Stimulated activated effector memory CD8-positive, alpha-beta T cell treated with anti-CD3 and anti-CD28 coated beads, Interleukin-12 subunit alpha, Interleukin-12 subunit beta, amount 100 ng/mL, for 72 hours (primary cell): ENCODE measurements at regions not wholly inside any gene's neighbourhood (a gene's known extent, or its start where the extent isn't known, plus 50 kb on each side); places are given as distances from the start of the nearest gene placed in this dataset.

ENCODE experiments used
- ATAC-seq: fragments of 150-1000 bp; cut with Tn5 transposase; 2 replicates; pipeline ENCODE4 v1.10.0; 2021
- DNase-seq, 2 donors: peaks; one replicate each; pipeline ENCODE4 v3.0.0; 2021 to 2022; ENCODE audit warnings: low spot score in 2 of 2
- H3K27ac Mint-ChIP-seq: one replicate; pipeline ENCODE4 v1.8.0; 2022; ENCODE audit warnings: mild to moderate bottlenecking, mixed read lengths
- H3K36me3 Mint-ChIP-seq: one replicate; pipeline ENCODE4 v1.8.0; 2022; ENCODE audit warnings: mild to moderate bottlenecking, mixed read lengths
- H3K4me1 Mint-ChIP-seq: one replicate; pipeline ENCODE4 v1.8.0; 2022; ENCODE audit warnings: mixed read lengths
- H3K4me3 Mint-ChIP-seq: one replicate; pipeline ENCODE4 v1.8.0; 2022; ENCODE audit warnings: mild to moderate bottlenecking, mixed read lengths
- H3K9me3 Mint-ChIP-seq: one replicate; pipeline ENCODE4 v1.8.0; 2022; ENCODE audit warnings: mixed read lengths

DNA sequence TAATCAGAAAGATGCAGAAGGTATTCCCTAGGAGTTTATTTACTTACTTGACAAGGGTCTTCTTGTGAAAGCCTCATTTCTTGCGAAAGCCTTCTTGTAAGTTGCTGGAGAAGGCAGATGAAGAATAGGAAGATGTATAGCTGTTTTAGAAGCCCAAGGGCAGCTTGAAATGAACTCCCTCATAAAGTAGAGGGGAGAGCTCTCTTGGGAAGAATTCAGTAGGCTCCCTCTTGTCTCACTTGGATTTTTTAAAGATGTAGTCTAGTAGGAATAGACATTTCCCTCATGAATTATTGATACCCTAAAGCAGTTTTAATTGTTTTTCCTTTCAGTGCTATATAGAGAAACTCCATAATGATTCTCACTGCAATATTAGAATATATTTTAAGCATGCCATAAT, 639.2 kb upstream of the CXADR start:
- no peaks in the 10 kb centered on the region for H3K4me1 Mint-ChIP-seq
- DNase-seq (no peak), ATAC-seq (no peak)
- peaks cover 3% of the 10 kb centered on the region for H3K9me3 Mint-ChIP-seq
- H3K27ac Mint-ChIP-seq: no peak overlapping the region
- H3K4me3 Mint-ChIP-seq: no peak overlapping the region
- H3K36me3 Mint-ChIP-seq: no peaks in the 10 kb centered on the region

DNA sequence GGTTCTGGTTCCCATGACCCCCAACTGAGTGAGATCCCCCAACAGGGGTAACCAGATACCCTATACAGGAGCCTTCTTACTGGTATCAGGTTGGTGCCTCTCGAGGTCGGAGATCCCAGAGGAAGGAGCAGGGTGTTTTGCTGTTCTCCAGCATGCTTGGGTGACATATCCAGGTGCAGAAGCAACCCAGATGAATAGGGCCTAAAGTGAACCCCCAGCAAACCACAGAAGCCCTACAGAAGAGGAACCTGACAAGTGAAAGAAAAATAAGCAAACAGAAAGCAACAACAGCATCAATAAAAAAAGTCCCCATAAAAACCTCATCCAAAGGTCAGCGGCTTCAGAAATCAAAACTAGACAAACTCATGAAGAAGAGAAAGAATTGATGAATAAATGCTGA, 633.4 kb upstream of the CXADR start:
- Mint-ChIP-seq H3K4me1 (no peaks in the 10 kb centered on the region), H3K36me3 (no peaks in the 10 kb centered on the region), H3K27ac (no peak overlapping the region), H3K4me3 (no peak overlapping the region), H3K9me3 (peaks cover 23% of the 10 kb centered on the region)
- ATAC-seq: no peak
- no peak for DNase-seq

DNA sequence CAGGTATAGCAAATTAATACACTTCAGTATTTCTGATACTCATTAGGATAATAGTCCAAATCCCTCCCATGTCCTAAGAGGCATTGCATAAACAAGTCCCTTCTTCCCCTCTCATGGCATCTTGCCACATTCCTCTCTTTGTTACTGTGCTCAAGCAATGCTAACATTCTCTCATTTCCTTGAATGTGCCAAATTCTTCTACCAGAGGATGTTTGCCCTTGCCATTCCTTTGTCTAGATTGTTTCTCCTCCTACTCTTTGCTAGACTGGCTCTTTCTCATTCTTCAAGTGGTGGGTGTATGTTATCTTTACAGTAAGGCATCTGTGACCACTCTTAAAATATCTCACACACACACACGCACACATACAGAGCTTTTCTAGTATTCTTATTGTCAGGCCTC, 621.0 kb upstream of the CXADR start:
- DNase-seq (no peak), ATAC-seq (no peak)
- no peaks in the 10 kb centered on the region for H3K4me1 Mint-ChIP-seq
- no peak overlapping the region for H3K4me3 Mint-ChIP-seq
- no peak overlapping the region for H3K27ac Mint-ChIP-seq
- H3K9me3 Mint-ChIP-seq: peaks cover 15% of the 10 kb centered on the region
- H3K36me3 Mint-ChIP-seq: no peaks in the 10 kb centered on the region

DNA sequence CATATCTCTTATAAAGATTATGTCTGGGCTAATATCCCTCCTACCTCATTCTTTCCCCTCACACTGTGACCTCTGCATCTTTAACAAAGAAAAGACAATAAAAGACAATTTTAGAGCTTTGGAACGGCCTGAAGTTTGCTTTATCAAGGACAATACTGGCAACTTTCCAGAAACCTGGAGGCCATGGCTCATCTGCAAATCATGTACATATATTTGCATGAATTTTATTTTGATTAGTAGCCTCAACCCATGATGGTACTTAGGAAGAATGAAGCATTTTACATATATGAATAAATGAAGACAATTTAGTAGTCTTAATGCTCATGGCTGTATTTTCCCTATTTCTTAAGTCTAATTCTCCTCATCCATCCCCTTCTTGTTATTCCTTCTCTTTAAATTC, 612.2 kb upstream of the CXADR start:
- no peak overlapping the region for H3K27ac Mint-ChIP-seq
- no peaks in the 10 kb centered on the region for H3K36me3 Mint-ChIP-seq
- ATAC-seq (no peak), DNase-seq (no peak)
- no peaks in the 10 kb centered on the region for H3K4me1 Mint-ChIP-seq
- no peak overlapping the region for H3K4me3 Mint-ChIP-seq
- peaks cover 17% of the 10 kb centered on the region for H3K9me3 Mint-ChIP-seq

DNA sequence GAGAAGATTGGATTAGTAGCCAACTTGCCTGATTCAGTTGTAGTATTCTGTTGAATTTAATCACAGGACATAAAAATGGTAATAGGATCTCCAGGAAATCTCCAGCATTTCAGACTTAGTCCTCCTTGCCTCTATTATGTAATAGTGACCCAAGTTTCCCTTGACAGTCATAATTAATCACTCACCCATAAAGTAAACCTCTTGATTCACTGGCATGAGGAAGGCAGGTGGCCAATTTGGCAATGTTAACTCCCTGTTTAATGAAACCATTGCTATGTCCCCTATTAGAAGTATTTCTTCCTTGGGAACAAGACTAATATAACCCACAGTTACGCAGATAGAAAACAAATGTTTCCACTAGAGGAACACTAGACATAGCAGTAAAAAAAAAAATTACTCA, 604.8 kb upstream of the CXADR start:
- Mint-ChIP-seq H3K9me3 (peaks cover 30% of the 10 kb centered on the region), H3K4me1 (no peaks in the 10 kb centered on the region), H3K4me3 (no peak overlapping the region), H3K36me3 (no peaks in the 10 kb centered on the region), H3K27ac (no peak overlapping the region)
- DNase-seq: no peak
- ATAC-seq: no peak

DNA sequence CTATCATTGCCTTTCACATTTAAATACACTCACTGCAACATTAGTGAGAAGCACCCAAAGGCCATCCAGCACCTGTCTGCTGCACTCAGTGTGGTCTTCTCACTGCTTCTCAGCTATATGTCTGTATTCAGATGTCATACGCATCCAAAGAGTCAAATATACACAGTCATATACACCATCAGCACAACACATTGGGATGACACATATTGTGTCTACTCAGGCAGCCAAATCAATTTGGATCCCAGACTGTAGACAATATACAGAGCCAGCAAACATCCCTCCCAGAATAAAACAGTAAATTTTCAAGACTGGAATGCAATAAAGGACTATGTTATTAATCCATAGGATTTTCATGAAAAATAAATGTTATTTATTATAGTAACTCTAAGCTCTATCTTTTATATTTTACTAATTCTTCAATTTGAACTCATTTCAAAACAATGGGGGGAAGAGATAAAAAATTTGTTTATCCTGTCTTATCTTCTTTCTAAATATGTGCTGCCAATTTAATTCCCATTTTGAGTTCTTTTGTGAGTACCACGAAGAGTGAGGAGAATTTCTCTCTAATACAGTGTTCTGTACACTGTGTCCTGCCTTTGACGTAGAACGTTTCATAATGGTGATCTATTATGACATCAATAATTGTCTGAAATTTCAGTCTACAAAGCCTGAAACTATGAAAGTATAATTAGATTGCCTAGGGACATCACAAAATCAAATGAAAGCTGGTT, 602.2 kb upstream of the CXADR start:
- Mint-ChIP-seq H3K9me3 (peaks cover 34% of the 10 kb centered on the region), H3K27ac (no peak overlapping the region), H3K4me3 (no peak overlapping the region), H3K4me1 (no peaks in the 10 kb centered on the region), H3K36me3 (no peaks in the 10 kb centered on the region)
- DNase-seq: no peak
- ATAC-seq: no peak

DNA sequence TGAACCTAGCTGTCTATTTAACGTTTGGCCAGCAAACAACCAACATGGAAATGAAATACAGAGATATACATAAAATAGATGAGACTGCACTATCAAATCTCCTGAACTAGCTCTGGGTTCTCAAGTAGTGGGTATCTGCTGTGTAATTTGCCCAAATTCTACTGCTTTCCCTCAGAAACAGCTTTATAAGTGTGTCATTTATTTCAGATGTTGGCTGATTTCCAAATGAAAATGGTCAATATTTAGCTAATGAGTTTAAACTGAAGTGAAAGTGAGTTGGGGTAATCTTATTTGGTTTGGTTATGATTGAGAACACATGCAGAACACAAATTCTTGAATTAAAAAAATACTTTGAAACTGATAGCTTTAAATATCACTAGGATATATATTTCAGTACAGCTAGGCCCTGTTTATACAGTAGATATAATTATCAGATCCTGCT, 601.7 kb upstream of the CXADR start:
- DNase-seq (no peak), ATAC-seq (no peak)
- Mint-ChIP-seq H3K4me3 (no peak overlapping the region), H3K4me1 (no peaks in the 10 kb centered on the region), H3K27ac (no peak overlapping the region), H3K9me3 (peaks cover 30% of the 10 kb centered on the region), H3K36me3 (no peaks in the 10 kb centered on the region)

DNA sequence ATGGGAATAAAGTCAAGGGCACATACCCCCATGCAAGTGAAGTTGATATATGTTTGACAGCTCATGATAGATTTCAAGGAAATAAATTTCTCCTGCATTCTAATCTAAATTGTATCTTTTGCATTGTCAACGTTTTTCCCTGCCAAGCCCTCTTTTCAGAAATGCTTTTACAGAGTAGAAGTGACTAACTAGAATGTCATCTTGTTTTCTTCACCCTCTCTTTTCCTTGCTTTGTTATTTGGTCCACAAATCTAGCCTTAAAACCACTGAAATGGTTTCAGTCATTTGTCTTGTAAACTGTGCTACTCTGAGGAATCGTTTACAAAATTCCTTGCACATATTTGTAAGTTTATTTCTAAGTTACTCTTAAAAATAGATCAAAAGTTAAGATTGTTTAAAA, 600.8 kb upstream of the CXADR start:
- H3K9me3 Mint-ChIP-seq: peaks cover 29% of the 10 kb centered on the region
- no peak for ATAC-seq

DNA sequence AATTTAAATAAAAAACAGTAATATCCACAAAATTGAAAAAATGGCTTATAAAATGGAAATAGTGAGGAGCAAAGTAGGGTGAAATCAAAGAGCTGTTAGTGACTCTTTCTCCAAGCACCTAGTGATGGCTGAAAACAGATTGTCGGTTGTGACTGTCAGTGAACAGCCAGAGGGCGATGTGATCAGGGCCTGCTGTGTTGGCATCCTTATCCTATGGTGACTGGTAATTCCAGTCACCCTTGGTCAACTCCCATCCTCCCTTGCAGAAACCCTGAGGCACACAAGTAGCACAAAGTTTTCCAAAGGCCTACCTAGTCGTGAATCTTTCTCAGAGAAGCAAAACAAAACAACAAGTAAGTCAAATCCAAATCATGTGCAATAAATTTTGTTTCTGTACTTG, 599.8 kb upstream of the CXADR start:
- no peak for ATAC-seq
- Mint-ChIP-seq H3K4me3 (no peak overlapping the region), H3K9me3 (peaks cover 25% of the 10 kb centered on the region)

More for the DNA sequence above, 600.8 kb upstream of the CXADR start:
- Mint-ChIP-seq H3K4me1 (no peaks in the 10 kb centered on the region), H3K4me3 (no peak overlapping the region), H3K36me3 (no peaks in the 10 kb centered on the region), H3K27ac (no peak overlapping the region)
- DNase-seq: no peak

DNA sequence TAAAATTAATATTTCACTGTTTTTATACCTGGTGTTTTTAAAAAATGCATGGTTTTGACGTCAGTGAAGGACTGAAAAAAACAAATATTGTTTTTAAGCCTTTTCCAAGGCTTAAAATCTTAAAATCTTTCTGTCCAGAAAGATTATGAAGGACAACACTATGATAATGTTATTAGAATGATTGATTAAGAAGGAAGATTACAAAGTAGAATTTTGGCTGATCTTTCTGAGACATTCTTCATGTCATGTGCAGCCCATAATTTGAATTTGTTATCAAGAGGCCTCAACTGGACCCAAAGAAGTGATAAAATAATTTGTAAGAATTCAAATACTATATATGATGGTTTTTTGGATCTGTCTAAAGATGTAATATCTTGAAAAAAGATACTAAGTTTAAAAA, 584.4 kb upstream of the CXADR start:
- Mint-ChIP-seq H3K36me3 (no peaks in the 10 kb centered on the region), H3K27ac (no peak overlapping the region), H3K4me1 (no peaks in the 10 kb centered on the region), H3K9me3 (peaks cover 9% of the 10 kb centered on the region), H3K4me3 (no peak overlapping the region)
- ATAC-seq: no peak
- no peak for DNase-seq

More for the DNA sequence above, 599.8 kb upstream of the CXADR start:
- no peaks in the 10 kb centered on the region for H3K36me3 Mint-ChIP-seq
- no peak overlapping the region for H3K27ac Mint-ChIP-seq
- no peaks in the 10 kb centered on the region for H3K4me1 Mint-ChIP-seq
- no peak for DNase-seq

DNA sequence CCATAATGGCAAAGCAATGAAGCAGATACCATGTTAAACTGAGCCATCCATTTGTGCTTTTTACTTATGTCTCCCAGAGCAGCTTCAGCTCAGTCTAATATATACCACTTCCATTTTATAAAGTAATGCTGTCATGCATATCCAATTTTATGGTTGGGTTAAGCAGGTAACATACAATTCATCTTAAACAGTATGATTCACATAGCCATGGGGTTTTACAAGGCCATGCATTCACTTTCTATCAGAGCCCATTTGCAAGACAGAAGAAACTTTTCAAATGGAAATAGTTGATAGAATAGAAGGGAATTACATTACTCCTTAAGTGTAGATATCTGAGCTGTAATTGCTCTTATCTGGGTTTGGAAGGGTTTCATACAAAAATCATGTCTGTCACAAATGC, 580.5 kb upstream of the CXADR start:
- Mint-ChIP-seq H3K4me3 (no peak overlapping the region), H3K4me1 (no peaks in the 10 kb centered on the region), H3K36me3 (no peaks in the 10 kb centered on the region), H3K9me3 (peaks cover 11% of the 10 kb centered on the region), H3K27ac (no peak overlapping the region)
- no peak for DNase-seq
- ATAC-seq: no peak

DNA sequence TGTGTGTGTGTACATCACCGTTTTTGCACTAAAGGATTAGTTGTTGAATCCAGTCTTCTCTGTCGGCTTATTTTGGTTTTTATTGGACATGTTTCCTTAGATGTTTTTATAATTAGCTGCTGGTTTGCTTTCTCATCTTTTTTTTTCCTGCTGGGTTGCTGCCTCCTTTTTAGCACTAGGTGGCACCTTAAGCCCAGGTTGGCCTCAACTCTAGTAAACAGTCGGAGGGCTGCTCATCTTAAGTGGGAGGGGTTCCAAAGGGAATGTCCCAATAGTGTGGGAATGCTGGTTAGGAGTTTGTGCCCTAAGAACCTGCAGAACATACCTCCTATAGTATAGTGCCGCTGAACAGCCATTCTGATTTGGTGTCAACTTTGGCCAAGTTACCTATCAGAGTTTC, 570.1 kb upstream of the CXADR start:
- Mint-ChIP-seq H3K27ac (no peak overlapping the region), H3K4me3 (no peak overlapping the region), H3K4me1 (no peaks in the 10 kb centered on the region), H3K9me3 (peaks cover 33% of the 10 kb centered on the region), H3K36me3 (no peaks in the 10 kb centered on the region)
- no peak for DNase-seq
- ATAC-seq: no peak

DNA sequence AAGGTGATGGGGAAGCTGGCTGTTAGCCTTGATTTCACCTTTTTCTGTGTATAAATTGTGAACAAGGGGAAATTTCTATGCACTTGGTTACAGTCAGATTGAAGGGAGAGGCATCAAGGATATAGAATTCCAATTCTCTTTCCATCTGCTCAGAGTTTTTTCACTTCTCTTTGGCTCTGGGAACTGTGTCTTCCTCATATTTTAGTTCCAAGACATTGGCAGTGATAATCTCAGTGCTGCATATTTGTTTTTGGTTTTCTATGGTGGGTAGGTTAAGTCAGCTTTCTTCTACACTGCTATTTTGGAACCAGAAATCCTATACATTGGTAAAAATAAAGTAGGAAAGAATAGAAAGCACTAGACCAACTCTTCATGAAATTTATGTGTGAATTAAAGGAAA, 569.6 kb upstream of the CXADR start:
- no peak overlapping the region for H3K4me3 Mint-ChIP-seq
- DNase-seq (no peak), ATAC-seq (no peak)
- H3K27ac Mint-ChIP-seq: no peak overlapping the region
- no peaks in the 10 kb centered on the region for H3K4me1 Mint-ChIP-seq
- no peaks in the 10 kb centered on the region for H3K36me3 Mint-ChIP-seq
- peaks cover 34% of the 10 kb centered on the region for H3K9me3 Mint-ChIP-seq

DNA sequence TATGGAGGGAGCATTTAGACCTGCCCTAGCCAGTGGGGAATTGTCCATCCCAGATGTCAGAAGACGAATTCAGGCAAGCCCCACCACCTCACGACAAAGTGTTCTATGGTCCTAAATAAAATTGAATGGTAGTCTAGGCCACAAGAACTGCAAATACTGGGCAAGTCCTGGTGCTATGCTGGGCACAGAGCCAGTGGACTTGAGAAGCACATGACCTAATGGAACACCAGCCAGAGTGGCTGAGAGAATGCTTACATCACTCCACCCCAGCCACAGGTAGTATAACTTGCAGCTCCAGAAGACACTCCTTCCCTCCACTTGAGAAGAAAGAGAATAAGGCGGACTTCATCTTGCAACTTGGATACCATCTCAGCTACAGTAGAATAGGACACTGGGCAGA, 567.3 kb upstream of the CXADR start:
- H3K36me3 Mint-ChIP-seq: no peaks in the 10 kb centered on the region
- DNase-seq: no peak
- H3K4me1 Mint-ChIP-seq: no peaks in the 10 kb centered on the region
- peaks cover 36% of the 10 kb centered on the region for H3K9me3 Mint-ChIP-seq
- H3K27ac Mint-ChIP-seq: no peak overlapping the region
- ATAC-seq: no peak
- H3K4me3 Mint-ChIP-seq: no peak overlapping the region

DNA sequence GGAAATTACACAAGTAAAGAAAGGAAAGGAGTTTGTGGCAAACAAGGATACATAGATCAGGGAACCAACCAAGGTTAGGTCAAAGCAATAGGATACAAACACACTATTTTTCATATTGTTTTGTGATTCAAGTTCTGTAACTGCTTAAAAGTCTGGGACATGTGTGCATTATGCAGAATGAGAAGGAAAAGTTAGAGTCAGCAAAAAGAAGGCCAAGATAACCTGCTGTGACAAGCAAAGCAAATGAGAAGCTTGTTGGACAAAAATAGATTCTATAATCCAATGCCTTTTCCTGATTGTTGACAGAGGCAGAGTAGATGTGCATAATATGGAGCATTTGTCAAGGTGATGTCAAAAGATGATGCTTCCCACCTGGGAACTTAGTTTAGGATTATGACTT, 556.0 kb upstream of the CXADR start:
- no peak overlapping the region for H3K4me3 Mint-ChIP-seq
- no peaks in the 10 kb centered on the region for H3K36me3 Mint-ChIP-seq
- H3K4me1 Mint-ChIP-seq: no peaks in the 10 kb centered on the region
- no peak for DNase-seq
- no peak for ATAC-seq
- H3K9me3 Mint-ChIP-seq: peaks cover 21% of the 10 kb centered on the region
- H3K27ac Mint-ChIP-seq: no peak overlapping the region

DNA sequence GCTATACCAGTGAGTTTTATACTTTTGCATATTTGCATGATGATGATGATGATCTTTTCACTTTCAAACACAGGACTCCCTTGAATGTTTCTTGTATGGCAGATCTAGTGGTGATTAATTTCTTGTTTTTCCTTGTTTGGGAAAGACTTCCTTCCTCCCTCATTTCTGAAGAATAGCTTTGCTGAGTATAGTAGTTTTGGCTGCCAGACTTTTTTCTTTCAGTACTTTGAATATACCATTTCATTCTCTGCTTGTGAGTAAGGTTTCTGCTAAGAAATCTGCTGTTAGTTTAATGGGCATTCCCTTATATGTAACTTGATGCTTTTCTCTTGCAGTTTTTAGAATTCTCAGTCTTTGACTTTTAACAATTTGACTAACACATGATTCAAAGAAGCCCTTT, 547.4 kb upstream of the CXADR start:
- H3K36me3 Mint-ChIP-seq: no peaks in the 10 kb centered on the region
- no peak overlapping the region for H3K4me3 Mint-ChIP-seq
- H3K4me1 Mint-ChIP-seq: no peaks in the 10 kb centered on the region
- ATAC-seq (no peak), DNase-seq (no peak)
- peaks cover 21% of the 10 kb centered on the region for H3K9me3 Mint-ChIP-seq
- H3K27ac Mint-ChIP-seq: no peak overlapping the region

DNA sequence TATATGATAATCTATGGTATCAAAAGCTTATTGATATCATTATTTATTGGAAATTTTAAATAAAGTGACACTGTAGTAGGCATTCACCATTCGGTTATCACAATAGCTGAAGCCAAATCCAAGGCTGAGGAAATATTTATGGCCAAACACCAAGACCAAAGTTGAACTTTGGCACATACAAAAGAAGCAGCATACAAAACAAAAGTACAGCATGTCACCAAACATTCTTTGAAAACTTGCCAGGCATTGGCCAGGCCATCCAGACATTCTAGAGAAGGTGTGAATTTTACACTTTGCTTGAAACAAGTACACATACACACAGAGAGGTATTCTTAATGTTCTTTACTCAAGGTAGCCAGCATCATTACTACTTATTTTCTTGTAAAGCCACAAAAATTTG, 544.4 kb upstream of the CXADR start:
- Mint-ChIP-seq H3K4me1 (no peaks in the 10 kb centered on the region), H3K27ac (no peak overlapping the region), H3K4me3 (no peak overlapping the region), H3K9me3 (peaks cover 15% of the 10 kb centered on the region), H3K36me3 (no peaks in the 10 kb centered on the region)
- ATAC-seq: no peak
- DNase-seq: no peak
